CD4-positive, CD25-positive, alpha-beta regulatory T cell (primary cell): ENCODE measurements at regions not wholly inside any gene's neighbourhood (a gene's known extent, or its start where the extent isn't known, plus 50 kb on each side); places are given as distances from the start of the nearest gene placed in this dataset.

Experiments
- ATAC-seq, 2 donors: fragments of 150-1000 bp; cut with Tn5 transposase; one replicate each; pipeline ENCODE4 v1.10.0; 2021; ENCODE audit warnings: low read depth in 2 of 2, moderate number of reproducible peaks in 2 of 2, moderate library complexity in 1 of 2
- DNase-seq, 3 donors: peaks; one replicate each; pipeline versions ENCODE4 v3.0.0 to v3.0.0-alpha.2; 2012 to 2022; ENCODE audit warnings: mixed read lengths in 1 of 3
- H3K27ac ChIP-seq: one replicate; pipeline ENCODE4 v1.7.0; 2013; ENCODE audit warnings: mild to moderate bottlenecking, low read length; ENCODE audit not compliant: insufficient read depth, poor library complexity, severe bottlenecking
- H3K27me3 ChIP-seq: one replicate; pipeline ENCODE4 v1.7.0; 2013; ENCODE audit warnings: low read length; ENCODE audit not compliant: control insufficient read depth, insufficient read depth
- H3K36me3 ChIP-seq: one replicate; pipeline ENCODE4 v1.7.0; 2013; ENCODE audit warnings: mild to moderate bottlenecking, low read length, moderate library complexity; ENCODE audit not compliant: control insufficient read depth, insufficient read depth
- H3K4me1 ChIP-seq: 2 replicates; pipeline ENCODE4 v1.7.0; 2013; ENCODE audit warnings: mild to moderate bottlenecking, low read length; ENCODE audit not compliant: insufficient read depth, control insufficient read depth, poor library complexity, severe bottlenecking
- H3K4me3 ChIP-seq: one replicate; pipeline ENCODE4 v1.7.0; 2013; ENCODE audit warnings: low read depth, mild to moderate bottlenecking, low read length, moderate library complexity
- H3K9me3 ChIP-seq, 2 experiments: 1 replicate in 1 of 2; 2 replicates in 1 of 2; pipeline ENCODE4 v1.7.0; 2013; ENCODE audit warnings: low read length in 2 of 2, mild to moderate bottlenecking in 1 of 2, moderate library complexity in 1 of 2; ENCODE audit not compliant: control insufficient read depth in 2 of 2
- H3K27ac Mint-ChIP-seq, 3 donors: one replicate each; pipeline ENCODE4 v1.8.0; 2020 to 2022; ENCODE audit warnings: mild to moderate bottlenecking in 3 of 3, mixed read lengths in 3 of 3, moderate library complexity in 2 of 3
- H3K27me3 Mint-ChIP-seq: one replicate; pipeline ENCODE4 v1.8.0; 2022; ENCODE audit warnings: mild to moderate bottlenecking, mixed read lengths
- H3K36me3 Mint-ChIP-seq: one replicate; pipeline ENCODE4 v1.8.0; 2020; ENCODE audit warnings: mixed read lengths
- H3K4me1 Mint-ChIP-seq, 4 donors: one replicate each; pipeline ENCODE4 v1.8.0; 2020 to 2022; ENCODE audit warnings: mixed read lengths in 4 of 4, mild to moderate bottlenecking in 1 of 4
- H3K4me3 Mint-ChIP-seq, 4 donors: one replicate each; pipeline ENCODE4 v1.8.0; 2020 to 2022; ENCODE audit warnings: mild to moderate bottlenecking in 4 of 4, mixed read lengths in 4 of 4, moderate library complexity in 3 of 4
- H3K9me3 Mint-ChIP-seq, 7 donors: one replicate each; pipeline ENCODE4 v1.8.0; 2020 to 2022; ENCODE audit warnings: mixed read lengths in 7 of 7, mild to moderate bottlenecking in 3 of 7, moderate library complexity in 2 of 7

- H3K27me3 Mint-ChIP-seq: no peaks in the 10 kb centered on the region
- no peak for DNase-seq
Observed at GRCh38 chr2:100673691-100674485, 111.1 kb downstream of the PDCL3 start.

GRCh38 chr2:100674666-100675065, 111.9 kb downstream of the PDCL3 start:
- H3K9me3 Mint-ChIP-seq: peaks cover 0 to 2% (median 0%) of the 10 kb centered on the region in 7 donors
- Histone ChIP-seq H3K27me3 (no peaks in the 10 kb centered on the region), H3K27ac (no peak overlapping the region), H3K4me1 (no peaks in the 10 kb centered on the region), H3K4me3 (no peak overlapping the region), H3K9me3 (no peaks in the 10 kb centered on the region), H3K36me3 (no peaks in the 10 kb centered on the region)
- H3K4me3 Mint-ChIP-seq: no peak overlapping the region
- no peak for ATAC-seq
- H3K27ac Mint-ChIP-seq: no peak overlapping the region
- no peaks in the 10 kb centered on the region for H3K27me3 Mint-ChIP-seq
- H3K36me3 Mint-ChIP-seq: no peaks in the 10 kb centered on the region
- H3K4me1 Mint-ChIP-seq: no peaks in the 10 kb centered on the region
- DNase-seq: no peak

More at GRCh38 chr2:100673691-100674485, 111.1 kb downstream of the PDCL3 start:
- Mint-ChIP-seq H3K4me1 (no peaks in the 10 kb centered on the region), H3K27ac (no peak overlapping the region), H3K4me3 (no peak overlapping the region), H3K36me3 (no peaks in the 10 kb centered on the region), H3K9me3 (peaks cover 0 to 2% (median 0%) of the 10 kb centered on the region in 7 donors)
- H3K9me3 ChIP-seq: no peaks in the 10 kb centered on the region
- no peaks in the 10 kb centered on the region for H3K4me1 ChIP-seq
- ATAC-seq: no peak
- no peaks in the 10 kb centered on the region for H3K27me3 ChIP-seq
- no peak overlapping the region for H3K27ac ChIP-seq
- no peak overlapping the region for H3K4me3 ChIP-seq
- H3K36me3 ChIP-seq: no peaks in the 10 kb centered on the region

- no peak for DNase-seq
- H3K9me3 ChIP-seq: no peaks in the 10 kb centered on the region
- Mint-ChIP-seq H3K4me3 (no peak overlapping the region), H3K4me1 (peaks cover 0 to under 1% (median 0%) of the 10 kb centered on the region in 4 donors), H3K27ac (no peak overlapping the region), H3K36me3 (no peaks in the 10 kb centered on the region), H3K27me3 (no peaks in the 10 kb centered on the region), H3K9me3 (peaks cover 0 to 2% (median 0%) of the 10 kb centered on the region in 7 donors)
- no peak overlapping the region for H3K4me3 ChIP-seq
- no peaks in the 10 kb centered on the region for H3K27me3 ChIP-seq
- no peak for ATAC-seq
- H3K36me3 ChIP-seq: no peaks in the 10 kb centered on the region
- no peaks in the 10 kb centered on the region for H3K4me1 ChIP-seq
- no peak overlapping the region for H3K27ac ChIP-seq
Observed at GRCh38 chr2:100675373-100675772, 112.6 kb downstream of the PDCL3 start.

GRCh38 chr2:100675855-100676254, 113.1 kb downstream of the PDCL3 start:
- no peak overlapping the region for H3K27ac Mint-ChIP-seq
- H3K4me3 ChIP-seq: no peak overlapping the region
- no peaks in the 10 kb centered on the region for H3K27me3 Mint-ChIP-seq
- DNase-seq (no peak), ATAC-seq (no peak)
- H3K36me3 Mint-ChIP-seq: no peaks in the 10 kb centered on the region
- peaks cover 0 to 4% (median 0%) of the 10 kb centered on the region in 7 donors for H3K9me3 Mint-ChIP-seq
- H3K4me1 Mint-ChIP-seq: peaks cover 0 to 3% (median 0%) of the 10 kb centered on the region in 4 donors
- no peak overlapping the region for H3K27ac ChIP-seq
- H3K36me3 ChIP-seq: no peaks in the 10 kb centered on the region
- H3K4me3 Mint-ChIP-seq: no peak overlapping the region
- no peaks in the 10 kb centered on the region for H3K9me3 ChIP-seq
- no peaks in the 10 kb centered on the region for H3K27me3 ChIP-seq
- H3K4me1 ChIP-seq: no peaks in the 10 kb centered on the region

GRCh38 chr2:100676346-100676745, 113.6 kb downstream of the PDCL3 start:
- peaks cover 0 to 3% (median 0%) of the 10 kb centered on the region in 4 donors for H3K4me1 Mint-ChIP-seq
- DNase-seq (no peak), ATAC-seq (no peak)
- no peaks in the 10 kb centered on the region for H3K9me3 ChIP-seq
- H3K4me1 ChIP-seq: no peaks in the 10 kb centered on the region
- H3K4me3 Mint-ChIP-seq: no peak overlapping the region
- peaks cover 0 to 4% (median 0%) of the 10 kb centered on the region in 7 donors for H3K9me3 Mint-ChIP-seq
- H3K36me3 Mint-ChIP-seq: no peaks in the 10 kb centered on the region
- no peak overlapping the region for H3K4me3 ChIP-seq
- no peaks in the 10 kb centered on the region for H3K27me3 Mint-ChIP-seq
- H3K27me3 ChIP-seq: no peaks in the 10 kb centered on the region
- H3K36me3 ChIP-seq: no peaks in the 10 kb centered on the region
- no peak overlapping the region for H3K27ac ChIP-seq
- no peak overlapping the region for H3K27ac Mint-ChIP-seq

GRCh38 chr2:100677611-100678185, 114.9 kb downstream of the PDCL3 start:
- Mint-ChIP-seq H3K4me1 (peaks cover 0 to 3% (median 0%) of the 10 kb centered on the region in 4 donors), H3K27me3 (no peaks in the 10 kb centered on the region), H3K4me3 (no peak overlapping the region), H3K36me3 (no peaks in the 10 kb centered on the region), H3K27ac (no peak overlapping the region), H3K9me3 (peaks cover 0 to 4% (median 0%) of the 10 kb centered on the region in 7 donors)
- Histone ChIP-seq H3K4me3 (no peak overlapping the region), H3K4me1 (no peaks in the 10 kb centered on the region), H3K27me3 (no peaks in the 10 kb centered on the region), H3K36me3 (no peaks in the 10 kb centered on the region), H3K9me3 (no peaks in the 10 kb centered on the region), H3K27ac (no peak overlapping the region)
- DNase-seq: no peak
- no peak for ATAC-seq

- DNase-seq (no peak), ATAC-seq (no peak)
- no peak overlapping the region for H3K4me3 Mint-ChIP-seq
- peaks cover 0 to 11% (median 2%) of the 10 kb centered on the region in 7 donors for H3K9me3 Mint-ChIP-seq
- H3K27me3 Mint-ChIP-seq: peaks cover 4% of the 10 kb centered on the region
- H3K27me3 ChIP-seq: no peaks in the 10 kb centered on the region
- no peak overlapping the region for H3K27ac Mint-ChIP-seq
- H3K4me1 ChIP-seq: no peaks in the 10 kb centered on the region
- no peaks in the 10 kb centered on the region for H3K36me3 ChIP-seq
- no peaks in the 10 kb centered on the region for H3K36me3 Mint-ChIP-seq
- H3K4me3 ChIP-seq: no peak overlapping the region
- no peak overlapping the region for H3K27ac ChIP-seq
- H3K4me1 Mint-ChIP-seq: peaks cover 0 to 3% (median 0%) of the 10 kb centered on the region in 4 donors
- no peaks in the 10 kb centered on the region for H3K9me3 ChIP-seq
Observed at GRCh38 chr2:100679211-100679610, 116.4 kb downstream of the PDCL3 start.
